Esophagus muscularis mucosa (tissue), 3 donors: ENCODE measurements at regions not wholly inside any gene's neighbourhood (a gene's known extent, or its start where the extent isn't known, plus 50 kb on each side); places are given as distances from the start of the nearest gene placed in this dataset.

Source experiments
- CTCF ChIP-seq, 3 experiments: fragments of 200-600 bp in 2 of 3; fragments of 450-650 bp in 1 of 3; sonication (generic) in 2 of 3; IDR thresholded peaks; one replicate each; pipeline ENCODE4 v1.5.1; 2017 to 2019; ENCODE audit warnings: antibody characterized with exemption in 3 of 3, mild to moderate bottlenecking in 2 of 3, moderate library complexity in 1 of 3
- POLR2A ChIP-seq: fragments of 450-650 bp; IDR thresholded peaks from one replicate; pipeline ENCODE4 v1.6.1; 2017; ENCODE audit warnings: antibody characterized with exemption, moderate library complexity, mild to moderate bottlenecking, low read depth

- TF ChIP-seq POLR2A (no peak), CTCF (IDR thresholded peaks at IDR 0.05) (no peak)
Observed at GRCh38 chr11:28708075-28708474, 599.9 kb downstream of the METTL15 start.
